MG63 (cell line): ENCODE measurements at regions not wholly inside any gene's neighbourhood (a gene's known extent, or its start where the extent isn't known, plus 50 kb on each side); places are given as distances from the start of the nearest gene placed in this dataset.

Experiments used
- DNase-seq: peaks from one replicate; pipeline ENCODE4 v3.0.0-alpha.2; 2020
- H3K27me3 ChIP-seq: fragments of 250-450 bp; sonication (Bioruptor Pico); 2 replicates; pipeline ENCODE4 v1.5.1; 2020; ENCODE audit warnings: mild to moderate bottlenecking, moderate library complexity
- H3K36me3 ChIP-seq: fragments of 250-450 bp; sonication (Bioruptor Pico); 2 replicates; pipeline ENCODE4 v1.5.1; 2020; ENCODE audit warnings: mild to moderate bottlenecking, moderate library complexity
- H3K4me3 ChIP-seq: fragments of 250-450 bp; sonication (Bioruptor Pico); 2 replicates; pipeline ENCODE4 v1.5.1; 2020; ENCODE audit warnings: mild to moderate bottlenecking, moderate library complexity
- H3K9me3 ChIP-seq: fragments of 250-450 bp; sonication (Bioruptor Pico); 2 replicates; pipeline ENCODE4 v1.5.1; 2020; ENCODE audit warnings: mild to moderate bottlenecking, moderate library complexity

- no peaks in the 10 kb centered on the region for H3K36me3 ChIP-seq
- no peak overlapping the region for H3K4me3 ChIP-seq
- H3K9me3 ChIP-seq = no peaks in the 10 kb centered on the region
- H3K27me3 ChIP-seq = peaks cover 5% of the 10 kb centered on the region; the same call in 1 of the 2 replicates
- no peak for DNase-seq
Observed at GRCh38 chr10:130453036-130453720, 317.0 kb downstream of the GLRX3 start.

- Histone ChIP-seq H3K9me3 (no peaks in the 10 kb centered on the region), H3K36me3 (no peaks in the 10 kb centered on the region), H3K4me3 (no peak overlapping the region), H3K27me3 (0 out of 2 replicates have a peak, but pooled peaks cover 4% of the 10 kb centered on the region)
- DNase-seq = no peak
Observed at GRCh38 chr10:130453721-130454542, 317.7 kb downstream of the GLRX3 start.

GRCh38 chr10:130454543-130455000 lies 318.4 kb downstream of the GLRX3 start:
- no peak overlapping the region for H3K4me3 ChIP-seq
- DNase-seq = no peak
- H3K9me3 ChIP-seq = no peaks in the 10 kb centered on the region
- no peaks in the 10 kb centered on the region for H3K36me3 ChIP-seq
- H3K27me3 ChIP-seq = 0 out of 2 replicates have a peak, but pooled peaks cover 2% of the 10 kb centered on the region

GRCh38 chr10:130455111-130455695 lies 319.0 kb downstream of the GLRX3 start:
- no peak for DNase-seq
- Histone ChIP-seq H3K9me3 (no peaks in the 10 kb centered on the region), H3K36me3 (no peaks in the 10 kb centered on the region), H3K4me3 (no peak overlapping the region), H3K27me3 (0 out of 2 replicates have a peak, but pooled peaks cover 2% of the 10 kb centered on the region)

- DNase-seq = no peak
- Histone ChIP-seq H3K36me3 (no peaks in the 10 kb centered on the region), H3K9me3 (no peaks in the 10 kb centered on the region), H3K27me3 (0 out of 2 replicates have a peak, but pooled peaks cover 2% of the 10 kb centered on the region), H3K4me3 (no peak overlapping the region)
Observed at GRCh38 chr10:130455791-130456190, 319.6 kb downstream of the GLRX3 start.

GRCh38 chr10:130456616-130457015 lies 320.4 kb downstream of the GLRX3 start:
- no peaks in the 10 kb centered on the region for H3K9me3 ChIP-seq
- no peaks in the 10 kb centered on the region for H3K27me3 ChIP-seq
- no peak for DNase-seq
- H3K36me3 ChIP-seq = no peaks in the 10 kb centered on the region
- no peak overlapping the region for H3K4me3 ChIP-seq

GRCh38 chr10:130458509-130458908 lies 322.3 kb downstream of the GLRX3 start:
- no peaks in the 10 kb centered on the region for H3K9me3 ChIP-seq
- H3K36me3 ChIP-seq = no peaks in the 10 kb centered on the region
- H3K27me3 ChIP-seq = no peaks in the 10 kb centered on the region
- DNase-seq = no peak
- H3K4me3 ChIP-seq = no peak overlapping the region

- DNase-seq = no peak
- Histone ChIP-seq H3K4me3 (no peak overlapping the region), H3K9me3 (no peaks in the 10 kb centered on the region), H3K27me3 (no peaks in the 10 kb centered on the region), H3K36me3 (no peaks in the 10 kb centered on the region)
Observed at GRCh38 chr10:130459011-130459410, 322.8 kb downstream of the GLRX3 start.

- DNase-seq = no peak
- Histone ChIP-seq H3K9me3 (no peaks in the 10 kb centered on the region), H3K27me3 (no peaks in the 10 kb centered on the region), H3K4me3 (no peak overlapping the region), H3K36me3 (no peaks in the 10 kb centered on the region)
Observed at GRCh38 chr10:130459851-130460490, 323.8 kb downstream of the GLRX3 start.

GRCh38 chr10:130461631-130462030 lies 325.4 kb downstream of the GLRX3 start:
- no peak overlapping the region for H3K4me3 ChIP-seq
- H3K9me3 ChIP-seq = no peaks in the 10 kb centered on the region
- H3K27me3 ChIP-seq = no peaks in the 10 kb centered on the region
- DNase-seq = no peak
- H3K36me3 ChIP-seq = no peaks in the 10 kb centered on the region

- no peaks in the 10 kb centered on the region for H3K9me3 ChIP-seq
- H3K27me3 ChIP-seq = no peaks in the 10 kb centered on the region
- H3K36me3 ChIP-seq = no peaks in the 10 kb centered on the region
- DNase-seq = no peak
- H3K4me3 ChIP-seq = no peak overlapping the region
Observed at GRCh38 chr10:130463104-130463875, 327.1 kb downstream of the GLRX3 start.

GRCh38 chr10:130463876-130464364 lies 327.7 kb downstream of the GLRX3 start:
- Histone ChIP-seq H3K9me3 (no peaks in the 10 kb centered on the region), H3K4me3 (no peak overlapping the region), H3K36me3 (no peaks in the 10 kb centered on the region), H3K27me3 (no peaks in the 10 kb centered on the region)
- DNase-seq = no peak

- Histone ChIP-seq H3K27me3 (no peaks in the 10 kb centered on the region), H3K36me3 (no peaks in the 10 kb centered on the region), H3K4me3 (no peak overlapping the region), H3K9me3 (no peaks in the 10 kb centered on the region)
- no peak for DNase-seq
Observed at GRCh38 chr10:130464426-130464825, 328.2 kb downstream of the GLRX3 start.

- Histone ChIP-seq H3K27me3 (no peaks in the 10 kb centered on the region), H3K36me3 (no peaks in the 10 kb centered on the region), H3K9me3 (no peaks in the 10 kb centered on the region), H3K4me3 (no peak overlapping the region)
- no peak for DNase-seq
Observed at GRCh38 chr10:130466271-130466997, 330.2 kb downstream of the GLRX3 start.

GRCh38 chr10:130470286-130470685 lies 334.1 kb downstream of the GLRX3 start:
- Histone ChIP-seq H3K4me3 (no peak overlapping the region), H3K27me3 (no peaks in the 10 kb centered on the region), H3K9me3 (no peaks in the 10 kb centered on the region), H3K36me3 (no peaks in the 10 kb centered on the region)
- no peak for DNase-seq
